ENCODE measurements at regions not wholly inside any gene's neighbourhood (a gene's known extent, or its start where the extent isn't known, plus 50 kb on each side); places are given as distances from the start of the nearest gene placed in this dataset.

- Histone ChIP-seq H3K4me2 (ENCODE audit: low read length) (no peak overlapping the region), H3K79me2 (ENCODE audit: insufficient read depth, low read length) (no peaks in the 10 kb centered on the region), H3K9ac (ENCODE audit: low read length) (no peak overlapping the region), H3K9me3 (ENCODE audit: control insufficient read depth in 1 of 2, insufficient read depth in 1 of 2, low read depth in 1 of 2, low read length in 2 of 2) (no peaks in the 10 kb centered on the region), H4K20me1 (ENCODE audit: insufficient read depth) (no peaks in the 10 kb centered on the region), H3K36me3 (ENCODE audit: control insufficient read depth in 1 of 2, insufficient read depth in 2 of 2, low read length in 2 of 2) (no peaks in the 10 kb centered on the region), H2AFZ (ENCODE audit: low read depth, low read length, poor library complexity, severe bottlenecking) (no peak overlapping the region), H3K27ac (ENCODE audit: low read depth, low read length) (no peak overlapping the region), H3K27me3 (ENCODE audit: insufficient read depth, low read length) (no peaks in the 10 kb centered on the region), H3K9me2 (ENCODE audit: insufficient read depth) (no peaks in the 10 kb centered on the region), H3K4me3 (replicated peaks in 1 of 2; ENCODE audit: low read depth in 1 of 2, low read length in 2 of 2) (no peak overlapping the region), H3K4me1 (ENCODE audit: control insufficient read depth in 1 of 2, insufficient read depth in 2 of 2, low read length in 2 of 2) (peaks cover 0 to 7% of the 10 kb centered on the region in 2 experiments; a peak in 1 of 4 replicates)
- intact Hi-C loops (cut with micrococcal nuclease) = no loop called here
- RAD21 ChIA-PET (ENCODE audit: low non-redundant PET in 1 of 2, low total read pairs in 2 of 2, uncharacterized antibody in 2 of 2, unreplicated experiment in 2 of 2) = no interaction called here
- POLR2A ChIA-PET = no interaction called here
- no peak for TF ChIP-seq CBX3 (IDR thresholded peaks at IDR 0.05; ENCODE audit: low read depth)
- no peak for TF ChIP-seq ATF3 (IDR thresholded peaks at IDR 0.05)
- TF ChIP-seq RAD21 (IDR thresholded peaks at IDR 0.05; ENCODE audit: low read depth) = no peak
- TF ChIP-seq ZNF274 (IDR thresholded peaks at IDR 0.05; ENCODE audit: low read depth, low read length) = no peak
- no peak for TF ChIP-seq YY1 (IDR thresholded peaks at IDR 0.05; ENCODE audit: extremely low read depth, insufficient replicate concordance, low read depth, low read length)
- no peak for TF ChIP-seq POLR2A (IDR thresholded peaks at IDR 0.05; ENCODE audit: borderline replicate concordance, extremely low read depth, insufficient read depth, insufficient read length)
- no peak for TF ChIP-seq CEBPB (IDR thresholded peaks at IDR 0.05; ENCODE audit: low read depth)
- no peak for TF ChIP-seq TCF7L2 (IDR thresholded peaks at IDR 0.05; ENCODE audit: borderline replicate concordance, extremely low read depth, insufficient read depth, insufficient read length)
- no peak for TF ChIP-seq CTCF (IDR thresholded peaks at IDR 0.05 in 2 of 3, conservative IDR thresholded peaks at IDR 0.05 in 1 of 3; ENCODE audit: borderline replicate concordance in 1 of 3, insufficient read depth in 1 of 3, low read depth in 2 of 3, low read length in 2 of 3)
- no peak for TF ChIP-seq SRF (IDR thresholded peaks at IDR 0.05; ENCODE audit: low read depth)
- no peak for TF ChIP-seq FOSL1 (IDR thresholded peaks at IDR 0.05; ENCODE audit: low read depth)
- no peak for TF ChIP-seq EZH2 (IDR thresholded peaks at IDR 0.05)
- no peak for TF ChIP-seq POLR2AphosphoS5 (IDR thresholded peaks at IDR 0.05; ENCODE audit: low read depth, low read length)
- TF ChIP-seq SIN3A (IDR thresholded peaks at IDR 0.05; ENCODE audit: low read depth) = no peak
- TF ChIP-seq SP1 (IDR thresholded peaks at IDR 0.05; ENCODE audit: low read depth) = no peak
- no peak for TF ChIP-seq EZH2phosphoT487 (IDR thresholded peaks at IDR 0.05; ENCODE audit: borderline replicate concordance)
- TF ChIP-seq ZFX (IDR thresholded peaks at IDR 0.05) = no peak
- no peak for TF ChIP-seq ZBTB33 (IDR thresholded peaks at IDR 0.05; ENCODE audit: extremely low read depth, insufficient replicate concordance, low read length)
- no peak for TF ChIP-seq REST (IDR thresholded peaks at IDR 0.05; ENCODE audit: low read depth)
- TF ChIP-seq JUND (IDR thresholded peaks at IDR 0.05) = no peak
- DNase-seq (ENCODE audit: low read depth, low spot score) = no peak
- ATAC-seq = no peak
- CTCF ChIA-PET = no interaction called here
- BruUV-seq (replicated peaks) = no TSS peak
These were observed 69.4 kb upstream of the LHX1 start for GRCh38 chr17:36867716-36868341.
